Neural cell (in vitro differentiated cells): ENCODE measurements at regions not wholly inside any gene's neighbourhood (a gene's known extent, or its start where the extent isn't known, plus 50 kb on each side); places are given as distances from the start of the nearest gene placed in this dataset.

Experiments used
- H2AFZ ChIP-seq: fragments of 200-600, 300-800 bp; sonication (generic), shearing (Covaris generic); 2 replicates; pipeline ENCODE4 v1.6.0; 2014; ENCODE audit warnings: low read depth, mild to moderate bottlenecking, antibody characterized with exemption, low read length, moderate library complexity
- H3F3A ChIP-seq: fragments of 200-600 bp; shearing (Covaris generic); 2 replicates; pipeline ENCODE4 v1.6.1; 2016; ENCODE audit warnings: mild to moderate bottlenecking, moderate library complexity, mixed read lengths, antibody characterized with exemption, low read length; ENCODE audit not compliant: insufficient read depth, poor library complexity, severe bottlenecking
- H3K27ac ChIP-seq: fragments of 200-600, 300-800 bp; sonication (generic), shearing (Covaris generic); 2 replicates; pipeline ENCODE4 v1.5.1; 2014; ENCODE audit warnings: mild to moderate bottlenecking, low read length, moderate library complexity
- H3K27me3 ChIP-seq: fragments of 300-800, 200-600 bp; sonication (generic), shearing (Covaris generic); 2 replicates; pipeline ENCODE4 v1.6.0; 2014; ENCODE audit warnings: mild to moderate bottlenecking, low read depth, low read length, moderate library complexity; ENCODE audit not compliant: insufficient read depth
- H3K36me3 ChIP-seq: fragments of 300-800, 200-600 bp; sonication (generic), shearing (Covaris generic); 2 replicates; pipeline ENCODE4 v1.5.1; 2014; ENCODE audit warnings: mild to moderate bottlenecking, antibody characterized with exemption, low read length, moderate library complexity; ENCODE audit not compliant: insufficient read depth
- H3K4me2 ChIP-seq: fragments of 300-800, 200-600 bp; sonication (generic), shearing (Covaris generic); 2 replicates; pipeline ENCODE4 v1.6.0; 2014; ENCODE audit warnings: mild to moderate bottlenecking, low read length
- H3K4me3 ChIP-seq: fragments of 300-800, 200-600 bp; sonication (generic), shearing (Covaris generic); 2 replicates; pipeline ENCODE4 v1.5.1; 2014; ENCODE audit warnings: mild to moderate bottlenecking, low read length, moderate library complexity
- H3K79me2 ChIP-seq: fragments of 200-600 bp; shearing (Covaris generic); replicated peaks from 2 replicates; pipeline ENCODE4 v1.6.0; 2014; ENCODE audit warnings: mild to moderate bottlenecking, low read length, moderate library complexity; ENCODE audit not compliant: insufficient read depth
- H3K9ac ChIP-seq: fragments of 300-800, 200-600 bp; sonication (generic), shearing (Covaris generic); 2 replicates; pipeline ENCODE4 v1.6.1; 2016; ENCODE audit warnings: mild to moderate bottlenecking, low read length, mixed read lengths
- H3K9me2 ChIP-seq: fragments of 200-600 bp; shearing (Covaris generic); 2 replicates; pipeline ENCODE4 v1.6.1; 2016; ENCODE audit warnings: mild to moderate bottlenecking, low read length, mixed read lengths; ENCODE audit not compliant: insufficient read depth
- H3K9me3 ChIP-seq: fragments of 200-600, 300-800 bp; sonication (generic), shearing (Covaris generic); 2 replicates; pipeline ENCODE4 v1.6.1; 2016; ENCODE audit warnings: mild to moderate bottlenecking, mixed run types, low read length, moderate library complexity, mixed read lengths
- H4K20me1 ChIP-seq: fragments of 200-600 bp; shearing (Covaris generic); 2 replicates; pipeline ENCODE4 v1.6.1; 2016; ENCODE audit warnings: mild to moderate bottlenecking, mixed run types; ENCODE audit not compliant: insufficient read depth
- EP300 ChIP-seq: fragments of 450-650 bp; conservative IDR thresholded peaks from 2 replicates; pipeline ENCODE4 v1.6.1; 2014; ENCODE audit warnings: antibody characterized with exemption, mild to moderate bottlenecking, moderate library complexity; ENCODE audit not compliant: poor library complexity, severe bottlenecking
- EZH2 ChIP-seq: fragments of 200-600, 300-800 bp; shearing (Covaris generic), sonication (generic); IDR thresholded peaks from 2 replicates; pipeline ENCODE4 v1.6.1; 2014; ENCODE audit warnings: antibody characterized with exemption, low read length, borderline replicate concordance, mild to moderate bottlenecking; ENCODE audit not compliant: insufficient read depth, poor library complexity, severe bottlenecking
- MXI1 ChIP-seq: fragments of 450-650 bp; conservative IDR thresholded peaks from 2 replicates; pipeline ENCODE4 v1.6.1; 2014; ENCODE audit warnings: antibody characterized with exemption, mild to moderate bottlenecking; ENCODE audit not compliant: poor library complexity, severe bottlenecking
- POLR2AphosphoS5 ChIP-seq: IDR thresholded peaks from 2 replicates; pipeline ENCODE4 v1.6.1; 2012
- RAD21 ChIP-seq: fragments of 450-650 bp; conservative IDR thresholded peaks from 2 replicates; pipeline ENCODE4 v1.6.1; 2014; ENCODE audit warnings: antibody characterized with exemption, mild to moderate bottlenecking, moderate library complexity
- SMC3 ChIP-seq: fragments of 450-650 bp; conservative IDR thresholded peaks from 2 replicates; pipeline ENCODE4 v1.6.1; 2014; ENCODE audit warnings: antibody characterized with exemption, mild to moderate bottlenecking, moderate library complexity; ENCODE audit not compliant: poor library complexity
- TAF1 ChIP-seq: IDR thresholded peaks from 2 replicates; pipeline ENCODE4 v1.6.1; 2012; ENCODE audit warnings: low read depth
- TF ChIP-seq, protein P1 (sequence below): IDR thresholded peaks from 2 replicates; pipeline ENCODE4 v1.6.1; 2012; ENCODE audit warnings: borderline replicate concordance
- TF ChIP-seq, protein P2 (sequence below): fragments of 450-650 bp; IDR thresholded peaks from 2 replicates; pipeline ENCODE4 v1.5.1; 2014; ENCODE audit warnings: antibody characterized with exemption, mild to moderate bottlenecking, moderate library complexity; ENCODE audit not compliant: poor library complexity, severe bottlenecking

DNA sequence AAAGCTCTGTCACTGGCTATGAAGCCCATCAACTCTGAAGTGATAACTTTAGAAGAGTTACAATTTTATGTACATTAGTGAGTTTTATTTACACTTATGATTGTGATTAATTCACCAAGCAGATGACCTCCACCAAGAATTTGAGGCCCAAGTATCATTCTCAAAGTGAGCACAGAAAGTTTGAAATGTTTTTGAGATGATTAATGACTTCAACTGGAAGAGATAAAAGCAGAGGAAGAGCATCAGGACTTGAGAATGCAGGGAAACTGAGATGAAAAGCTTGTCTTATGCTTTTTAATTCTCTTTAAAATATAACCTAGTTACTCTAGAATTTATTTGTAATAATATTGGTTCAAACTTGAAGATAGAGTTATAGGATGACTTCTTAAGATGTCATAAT is 112.8 kb upstream of the H2AZ1 start:
- TF ChIP-seq POLR2AphosphoS5 (no peak), TAF1 (no peak), MXI1 (no peak), RAD21 (no peak), EZH2 (no peak), SMC3 (no peak), EP300 (no peak)
- TF ChIP-seq, protein P1, sequence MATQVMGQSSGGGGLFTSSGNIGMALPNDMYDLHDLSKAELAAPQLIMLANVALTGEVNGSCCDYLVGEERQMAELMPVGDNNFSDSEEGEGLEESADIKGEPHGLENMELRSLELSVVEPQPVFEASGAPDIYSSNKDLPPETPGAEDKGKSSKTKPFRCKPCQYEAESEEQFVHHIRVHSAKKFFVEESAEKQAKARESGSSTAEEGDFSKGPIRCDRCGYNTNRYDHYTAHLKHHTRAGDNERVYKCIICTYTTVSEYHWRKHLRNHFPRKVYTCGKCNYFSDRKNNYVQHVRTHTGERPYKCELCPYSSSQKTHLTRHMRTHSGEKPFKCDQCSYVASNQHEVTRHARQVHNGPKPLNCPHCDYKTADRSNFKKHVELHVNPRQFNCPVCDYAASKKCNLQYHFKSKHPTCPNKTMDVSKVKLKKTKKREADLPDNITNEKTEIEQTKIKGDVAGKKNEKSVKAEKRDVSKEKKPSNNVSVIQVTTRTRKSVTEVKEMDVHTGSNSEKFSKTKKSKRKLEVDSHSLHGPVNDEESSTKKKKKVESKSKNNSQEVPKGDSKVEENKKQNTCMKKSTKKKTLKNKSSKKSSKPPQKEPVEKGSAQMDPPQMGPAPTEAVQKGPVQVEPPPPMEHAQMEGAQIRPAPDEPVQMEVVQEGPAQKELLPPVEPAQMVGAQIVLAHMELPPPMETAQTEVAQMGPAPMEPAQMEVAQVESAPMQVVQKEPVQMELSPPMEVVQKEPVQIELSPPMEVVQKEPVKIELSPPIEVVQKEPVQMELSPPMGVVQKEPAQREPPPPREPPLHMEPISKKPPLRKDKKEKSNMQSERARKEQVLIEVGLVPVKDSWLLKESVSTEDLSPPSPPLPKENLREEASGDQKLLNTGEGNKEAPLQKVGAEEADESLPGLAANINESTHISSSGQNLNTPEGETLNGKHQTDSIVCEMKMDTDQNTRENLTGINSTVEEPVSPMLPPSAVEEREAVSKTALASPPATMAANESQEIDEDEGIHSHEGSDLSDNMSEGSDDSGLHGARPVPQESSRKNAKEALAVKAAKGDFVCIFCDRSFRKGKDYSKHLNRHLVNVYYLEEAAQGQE: no peak
- TF ChIP-seq, protein P2, sequence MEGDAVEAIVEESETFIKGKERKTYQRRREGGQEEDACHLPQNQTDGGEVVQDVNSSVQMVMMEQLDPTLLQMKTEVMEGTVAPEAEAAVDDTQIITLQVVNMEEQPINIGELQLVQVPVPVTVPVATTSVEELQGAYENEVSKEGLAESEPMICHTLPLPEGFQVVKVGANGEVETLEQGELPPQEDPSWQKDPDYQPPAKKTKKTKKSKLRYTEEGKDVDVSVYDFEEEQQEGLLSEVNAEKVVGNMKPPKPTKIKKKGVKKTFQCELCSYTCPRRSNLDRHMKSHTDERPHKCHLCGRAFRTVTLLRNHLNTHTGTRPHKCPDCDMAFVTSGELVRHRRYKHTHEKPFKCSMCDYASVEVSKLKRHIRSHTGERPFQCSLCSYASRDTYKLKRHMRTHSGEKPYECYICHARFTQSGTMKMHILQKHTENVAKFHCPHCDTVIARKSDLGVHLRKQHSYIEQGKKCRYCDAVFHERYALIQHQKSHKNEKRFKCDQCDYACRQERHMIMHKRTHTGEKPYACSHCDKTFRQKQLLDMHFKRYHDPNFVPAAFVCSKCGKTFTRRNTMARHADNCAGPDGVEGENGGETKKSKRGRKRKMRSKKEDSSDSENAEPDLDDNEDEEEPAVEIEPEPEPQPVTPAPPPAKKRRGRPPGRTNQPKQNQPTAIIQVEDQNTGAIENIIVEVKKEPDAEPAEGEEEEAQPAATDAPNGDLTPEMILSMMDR: no peak
- Histone ChIP-seq H3K9me2 (no peaks in the 10 kb centered on the region), H3K9ac (no peak overlapping the region), H2AFZ (no peak overlapping the region), H3F3A (no peaks in the 10 kb centered on the region), H3K27ac (no peak overlapping the region), H3K36me3 (no peaks in the 10 kb centered on the region), H3K4me2 (no peak overlapping the region), H4K20me1 (no peaks in the 10 kb centered on the region), H3K9me3 (no peaks in the 10 kb centered on the region), H3K27me3 (no peaks in the 10 kb centered on the region), H3K4me3 (no peak overlapping the region), H3K79me2 (no peaks in the 10 kb centered on the region)

DNA sequence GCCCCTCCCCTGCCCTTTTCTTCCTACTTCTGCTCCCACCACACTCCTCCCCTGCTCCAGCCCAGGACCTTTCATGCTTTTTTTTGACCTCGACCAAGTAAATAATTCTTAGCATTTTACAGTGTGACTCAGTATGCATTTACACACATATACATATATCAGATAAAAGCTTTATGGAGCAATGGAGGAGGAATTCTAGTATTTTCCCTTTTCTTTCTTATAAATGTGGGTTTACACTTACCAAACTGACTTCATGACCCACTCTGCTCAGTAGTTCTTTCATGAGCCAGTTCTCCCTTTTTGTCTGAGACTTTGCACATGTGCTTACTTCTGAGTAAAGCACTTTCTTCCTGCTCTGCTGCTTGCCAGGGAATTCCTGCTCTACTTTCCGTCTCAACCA is 111.8 kb upstream of the H2AZ1 start:
- H3K79me2 ChIP-seq: no peaks in the 10 kb centered on the region
- H3K9me3 ChIP-seq: no peaks in the 10 kb centered on the region
- H3K4me3 ChIP-seq: no peak overlapping the region
- no peaks in the 10 kb centered on the region for H3K9me2 ChIP-seq
- no peak overlapping the region for H2AFZ ChIP-seq
- H3K4me2 ChIP-seq: no peak overlapping the region
- H4K20me1 ChIP-seq: no peaks in the 10 kb centered on the region
- H3K36me3 ChIP-seq: no peaks in the 10 kb centered on the region
- no peaks in the 10 kb centered on the region for H3F3A ChIP-seq
- no peak overlapping the region for H3K27ac ChIP-seq
- TF ChIP-seq TAF1 (no peak), MXI1 (no peak), EZH2 (no peak), SMC3 (no peak), RAD21 (no peak), EP300 (no peak), POLR2AphosphoS5 (no peak)
- TF ChIP-seq, protein P2: no peak
- TF ChIP-seq, protein P1: no peak
- H3K9ac ChIP-seq: no peak overlapping the region
- H3K27me3 ChIP-seq: no peaks in the 10 kb centered on the region
